GM21360 (cell line): ENCODE measurements at regions not wholly inside any gene's neighbourhood (a gene's known extent, or its start where the extent isn't known, plus 50 kb on each side); places are given as distances from the start of the nearest gene placed in this dataset.

Source experiments
- ATAC-seq: cut with Tn5 transposase; IDR thresholded peaks from one replicate; pipeline ENCODE4 v1.9.1; 2021; ENCODE audit warnings: mild to moderate bottlenecking, moderate library complexity; ENCODE audit not compliant: unreplicated experiment

DNA sequence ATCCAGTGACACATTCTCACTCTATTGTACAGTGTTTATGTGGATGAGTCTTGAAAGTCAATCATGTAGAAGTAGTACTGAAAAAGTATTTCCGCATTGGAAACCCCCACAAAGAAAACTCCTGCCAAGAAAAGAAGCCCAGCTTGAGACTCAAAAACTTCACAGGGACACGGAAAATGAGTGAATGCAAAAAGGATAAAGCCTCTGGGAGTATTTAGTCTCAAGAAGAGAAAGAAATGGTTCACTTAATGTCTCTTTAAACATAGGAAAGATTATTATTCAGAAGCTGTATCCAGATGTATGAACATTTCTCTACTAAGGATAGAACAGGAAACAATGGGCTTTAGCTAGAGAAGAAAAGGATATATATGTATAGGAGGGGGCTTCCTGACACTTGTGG lies 304.5 kb downstream of the BARHL2 start:
- ATAC-seq, result no peak

DNA sequence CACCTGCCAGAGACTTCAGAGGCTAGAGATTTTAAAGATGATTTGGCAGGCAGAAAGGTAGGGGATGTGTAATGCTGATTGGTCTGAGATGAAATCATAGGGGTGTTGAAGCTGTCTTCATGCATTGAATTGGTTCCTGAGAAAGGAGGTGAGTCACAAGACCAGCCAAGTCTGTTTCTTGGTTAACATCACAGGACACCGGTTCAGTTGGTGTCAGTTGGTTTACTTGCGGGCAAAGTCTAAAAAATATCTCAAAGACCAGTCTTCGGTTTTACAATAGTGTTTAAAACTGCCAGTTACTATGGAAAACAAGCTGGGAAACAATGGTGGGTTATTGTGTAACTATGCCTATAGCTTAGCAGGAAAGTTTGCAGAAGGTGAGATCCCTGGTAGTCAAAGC lies 305.9 kb downstream of the BARHL2 start:
- no peak for ATAC-seq

DNA sequence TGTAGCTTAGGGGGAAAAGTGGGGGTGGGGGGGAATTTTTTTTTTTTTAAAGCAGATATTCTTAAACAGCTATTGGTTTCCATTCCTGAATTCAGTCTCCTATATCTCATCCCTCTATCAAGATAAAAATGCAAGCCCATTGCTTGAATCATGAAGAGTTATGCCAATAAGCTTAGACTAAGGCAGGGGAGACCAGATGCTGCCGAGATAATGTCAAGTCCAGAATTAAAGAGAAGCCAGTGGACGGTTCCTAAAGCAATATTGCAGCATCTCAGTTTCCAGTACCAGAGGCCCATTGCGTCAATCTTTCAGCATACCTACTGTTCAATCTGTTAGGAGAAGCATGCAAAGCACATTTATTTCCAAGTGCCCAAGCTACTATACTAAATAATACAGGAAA lies 309.4 kb downstream of the BARHL2 start:
- ATAC-seq, result no peak

GRCh38 chr1:90405726-90406125 lies 311.4 kb downstream of the BARHL2 start:
- ATAC-seq, result no peak

DNA sequence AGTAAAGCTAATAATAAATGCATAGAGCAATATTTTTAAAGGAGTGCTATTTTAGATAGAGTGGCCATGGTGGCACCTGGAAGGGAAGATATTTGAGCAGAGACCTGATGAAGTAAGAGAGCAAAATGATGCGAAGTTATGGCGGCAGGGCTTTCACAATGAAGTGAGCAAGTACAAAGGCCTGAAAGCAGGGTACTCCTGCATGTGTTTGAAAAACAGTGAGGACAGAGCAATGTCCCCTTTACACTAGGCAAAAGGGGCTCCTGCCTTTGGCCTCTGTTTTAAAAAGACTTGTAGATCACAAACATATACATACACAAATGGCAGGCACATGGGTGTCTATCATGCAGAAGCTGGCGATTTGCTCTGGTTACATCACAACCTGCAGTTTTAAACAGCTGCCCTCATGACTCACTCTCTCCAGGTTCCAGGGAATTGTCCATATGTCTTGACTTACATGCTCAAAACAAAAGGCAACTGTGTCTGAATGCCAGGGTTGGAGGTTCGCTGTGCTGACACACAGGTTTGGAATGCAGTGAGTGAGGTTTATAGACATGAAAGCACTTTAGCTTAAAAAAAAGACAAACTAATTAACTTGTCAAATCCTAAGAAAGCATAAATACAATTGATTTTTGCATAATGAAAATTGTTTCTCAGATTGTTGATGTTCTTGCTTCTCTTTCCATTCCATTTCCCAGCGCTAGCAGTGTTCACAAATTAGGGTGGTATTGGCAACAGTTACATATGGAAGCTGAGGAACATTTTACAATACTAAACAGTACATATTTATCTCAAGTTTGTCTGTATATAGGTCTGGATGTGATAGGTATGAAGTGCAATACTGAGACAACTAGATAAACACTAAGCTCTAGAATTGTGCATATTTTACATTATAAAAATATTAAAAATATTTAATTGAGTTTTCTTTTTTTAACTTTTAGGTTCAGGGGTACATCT lies 313.9 kb downstream of the BARHL2 start:
- ATAC-seq, result no peak

- no peak for ATAC-seq
Measured at GRCh38 chr1:90400131-90400530, 317.0 kb downstream of the BARHL2 start.

- ATAC-seq, result no peak
Measured at GRCh38 chr1:90396917-90397316, 320.2 kb downstream of the BARHL2 start.

- ATAC-seq, result no peak
Measured at GRCh38 chr1:90394247-90394646, 322.9 kb downstream of the BARHL2 start.

DNA sequence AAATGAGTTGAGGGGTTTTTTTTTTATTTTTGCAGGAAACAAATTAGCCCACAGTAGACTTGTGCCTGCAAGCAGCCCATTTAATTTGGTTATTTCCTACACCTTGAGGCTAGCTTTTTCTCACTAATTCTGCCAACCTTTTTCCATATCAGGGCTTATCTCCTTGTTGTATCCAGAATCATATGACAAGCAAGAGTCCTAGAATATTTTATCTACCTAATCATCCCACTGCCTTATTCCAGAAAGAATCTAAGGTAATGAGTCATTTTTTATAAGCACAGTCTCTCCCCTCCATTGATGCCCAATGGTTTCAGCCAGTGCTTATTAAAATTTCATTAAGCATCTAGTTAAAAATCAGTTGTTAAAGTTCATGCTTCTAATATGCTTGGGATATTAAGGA lies 324.1 kb downstream of the BARHL2 start:
- ATAC-seq, result no peak

DNA sequence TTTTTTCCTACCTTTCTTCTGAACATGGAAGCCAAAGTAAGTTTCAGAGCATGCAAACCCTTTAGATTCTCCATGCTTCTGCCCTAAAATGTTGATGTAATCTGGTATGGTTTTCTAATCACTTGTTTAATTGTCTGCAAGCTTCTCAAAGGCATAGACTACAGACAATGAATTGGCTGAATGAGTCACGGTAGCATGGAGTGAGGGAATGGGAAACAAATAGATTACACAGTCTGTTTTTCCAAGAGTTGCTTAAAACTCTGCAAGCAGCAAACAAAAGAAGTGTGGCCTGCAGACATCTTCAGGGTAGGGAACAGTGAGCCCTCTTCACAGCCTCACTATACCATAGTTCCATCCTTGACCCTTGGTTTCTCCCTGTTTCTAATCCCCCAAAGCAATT lies 326.0 kb downstream of the BARHL2 start:
- ATAC-seq, result no peak

DNA sequence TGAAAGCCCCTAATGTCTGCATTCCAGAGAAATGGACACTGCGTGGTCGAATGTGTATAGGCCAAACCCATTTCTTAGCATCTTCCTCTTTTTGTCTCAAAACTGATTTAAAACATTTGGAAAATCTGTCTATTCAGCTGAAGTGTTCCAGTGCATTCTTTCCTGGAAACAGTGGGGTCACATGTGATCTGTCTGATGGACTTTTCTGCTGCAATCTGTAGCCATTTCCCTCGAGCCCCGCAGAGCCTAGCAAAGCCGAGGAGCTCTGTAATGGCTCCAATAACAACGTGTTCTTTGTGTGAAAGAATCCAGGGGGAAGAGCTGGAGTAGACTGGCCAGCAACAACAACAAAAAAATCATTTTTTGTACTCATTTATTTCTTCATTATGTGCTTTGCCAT lies 329.3 kb downstream of the BARHL2 start:
- ATAC-seq, result no peak

GRCh38 chr1:90386899-90387720 lies 330.0 kb downstream of the BARHL2 start:
- no peak for ATAC-seq

GRCh38 chr1:90384193-90384592 lies 332.9 kb downstream of the BARHL2 start:
- ATAC-seq, result no peak

- no peak for ATAC-seq
Measured at GRCh38 chr1:90382161-90382560, 334.9 kb downstream of the BARHL2 start.

DNA sequence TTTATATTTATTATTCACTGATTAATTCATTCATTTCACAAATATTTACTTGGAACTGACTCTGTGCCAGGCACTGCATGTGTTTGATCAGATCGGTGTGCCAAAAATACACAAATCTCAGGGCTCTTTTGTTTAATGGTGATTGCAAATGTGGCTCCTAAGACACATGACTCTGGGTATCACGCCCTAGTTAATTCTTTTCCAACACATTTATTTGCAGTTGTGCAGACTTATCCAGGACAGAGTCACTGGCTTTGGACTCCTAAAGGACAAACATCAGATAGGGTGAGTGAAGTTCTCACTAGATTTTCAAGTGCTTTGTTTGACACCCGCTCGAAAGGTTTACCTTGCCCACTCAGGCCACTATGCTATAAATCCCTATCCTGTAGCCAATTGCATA lies 335.5 kb downstream of the BARHL2 start:
- ATAC-seq, result no peak

DNA sequence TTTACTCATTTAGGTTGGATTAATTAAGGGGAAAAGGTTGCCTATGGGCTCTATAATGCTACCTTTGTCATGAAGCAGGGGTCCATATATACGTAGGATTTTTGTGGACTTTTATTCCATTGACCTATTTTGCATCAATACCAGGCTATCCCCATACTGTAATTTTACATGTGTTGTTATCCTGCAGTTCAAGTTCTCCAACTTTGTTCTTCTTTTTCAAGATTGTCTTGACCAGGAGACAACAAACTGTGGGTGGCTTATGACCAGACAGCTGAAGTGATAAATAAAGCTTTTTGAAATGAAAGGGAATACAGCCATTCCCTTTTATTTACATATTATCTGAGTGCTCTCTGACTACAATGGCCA lies 345.7 kb downstream of the BARHL2 start:
- ATAC-seq, result no peak

- ATAC-seq, result no peak
Measured at GRCh38 chr1:90370686-90371447, 346.2 kb downstream of the BARHL2 start.

- no peak for ATAC-seq
Measured at GRCh38 chr1:90362163-90362562, 354.9 kb downstream of the BARHL2 start.

DNA sequence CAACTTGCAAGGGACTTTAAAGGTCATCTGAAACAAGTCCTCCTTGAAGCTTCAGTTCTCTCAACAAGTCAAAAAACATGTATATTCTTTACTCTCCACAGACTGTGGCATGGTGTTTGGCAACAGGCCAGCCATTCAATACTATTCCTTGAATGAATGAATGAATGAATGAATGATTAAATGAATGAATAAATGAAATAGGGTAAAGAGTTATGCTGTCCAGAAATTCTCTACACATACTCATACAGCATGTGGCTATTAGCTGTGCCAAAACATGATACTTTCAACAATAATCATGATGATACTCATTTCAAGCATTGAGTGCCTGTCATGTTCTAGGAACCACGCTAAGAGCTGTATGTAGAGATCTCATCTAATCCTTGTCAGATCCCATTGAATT lies 356.1 kb downstream of the BARHL2 start:
- ATAC-seq, result no peak

GRCh38 chr1:90359994-90360393 lies 357.1 kb downstream of the BARHL2 start:
- ATAC-seq, result no peak

- no peak for ATAC-seq
Measured at GRCh38 chr1:90358448-90358847, 358.7 kb downstream of the BARHL2 start.
